Uterus (tissue), 2 donors: ENCODE measurements at regions not wholly inside any gene's neighbourhood (a gene's known extent, or its start where the extent isn't known, plus 50 kb on each side); places are given as distances from the start of the nearest gene placed in this dataset.

Source experiments
- POLR2A ChIP-seq, 2 donors: fragments of 450-650 bp; IDR thresholded peaks; one replicate each; pipeline ENCODE4 v1.6.1; 2016; ENCODE audit warnings: antibody characterized with exemption in 2 of 2, mild to moderate bottlenecking in 1 of 2, moderate library complexity in 1 of 2
- TF ChIP-seq, protein P1 (sequence below), 4 experiments: fragments of 200-600 bp in 2 of 4; fragments of 450-650 bp in 2 of 4; sonication (generic) in 2 of 4; IDR thresholded peaks; one replicate each; pipeline ENCODE4 v1.5.1; 2016 to 2019; ENCODE audit warnings: antibody characterized with exemption in 4 of 4, mild to moderate bottlenecking in 2 of 4, moderate library complexity in 1 of 4

DNA sequence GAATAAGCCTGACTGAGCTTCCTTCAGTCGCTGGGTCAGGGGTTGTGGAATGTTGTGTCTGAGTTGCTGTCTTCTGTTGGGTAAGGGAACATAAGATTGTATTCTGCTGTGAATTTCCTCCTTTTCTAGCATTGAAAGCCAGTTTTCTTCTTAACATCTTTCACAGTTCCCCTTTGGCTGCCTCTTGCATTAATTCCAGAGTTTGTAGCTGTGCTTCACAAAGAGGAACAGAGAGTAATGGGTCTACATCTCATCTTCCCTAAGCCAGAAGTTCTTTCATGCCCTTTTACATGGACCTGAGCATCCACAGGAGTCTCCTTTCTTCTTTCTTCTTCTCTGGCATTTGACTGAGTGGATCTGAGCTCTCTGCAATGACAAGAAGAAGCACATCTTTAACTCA is 686.8 kb downstream of the KCTD16 start:
- no peak for TF ChIP-seq POLR2A (IDR thresholded peaks at IDR 0.05)
- TF ChIP-seq, protein P1, sequence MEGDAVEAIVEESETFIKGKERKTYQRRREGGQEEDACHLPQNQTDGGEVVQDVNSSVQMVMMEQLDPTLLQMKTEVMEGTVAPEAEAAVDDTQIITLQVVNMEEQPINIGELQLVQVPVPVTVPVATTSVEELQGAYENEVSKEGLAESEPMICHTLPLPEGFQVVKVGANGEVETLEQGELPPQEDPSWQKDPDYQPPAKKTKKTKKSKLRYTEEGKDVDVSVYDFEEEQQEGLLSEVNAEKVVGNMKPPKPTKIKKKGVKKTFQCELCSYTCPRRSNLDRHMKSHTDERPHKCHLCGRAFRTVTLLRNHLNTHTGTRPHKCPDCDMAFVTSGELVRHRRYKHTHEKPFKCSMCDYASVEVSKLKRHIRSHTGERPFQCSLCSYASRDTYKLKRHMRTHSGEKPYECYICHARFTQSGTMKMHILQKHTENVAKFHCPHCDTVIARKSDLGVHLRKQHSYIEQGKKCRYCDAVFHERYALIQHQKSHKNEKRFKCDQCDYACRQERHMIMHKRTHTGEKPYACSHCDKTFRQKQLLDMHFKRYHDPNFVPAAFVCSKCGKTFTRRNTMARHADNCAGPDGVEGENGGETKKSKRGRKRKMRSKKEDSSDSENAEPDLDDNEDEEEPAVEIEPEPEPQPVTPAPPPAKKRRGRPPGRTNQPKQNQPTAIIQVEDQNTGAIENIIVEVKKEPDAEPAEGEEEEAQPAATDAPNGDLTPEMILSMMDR (IDR thresholded peaks at IDR 0.05) = no peak
